Mesendoderm (in vitro differentiated cells): ENCODE measurements at regions not wholly inside any gene's neighbourhood (a gene's known extent, or its start where the extent isn't known, plus 50 kb on each side); places are given as distances from the start of the nearest gene placed in this dataset.

ENCODE experiments used
- DNase-seq: peaks from one replicate; pipeline ENCODE4 v3.0.0; 2013
- H2AK5ac ChIP-seq: 2 replicates; pipeline ENCODE4 v1.6.1; 2013; ENCODE audit warnings: low read length, inconsistent platforms
- H2BK120ac ChIP-seq: 2 replicates; pipeline ENCODE4 v1.6.1; 2013; ENCODE audit warnings: low read depth, mild to moderate bottlenecking, low read length, moderate library complexity, mixed read lengths
- H2BK15ac ChIP-seq: replicated peaks from 2 replicates; pipeline ENCODE4 v1.6.1; 2013; ENCODE audit warnings: low read depth, mild to moderate bottlenecking, moderate library complexity
- H2BK5ac ChIP-seq: 2 replicates; pipeline ENCODE4 v1.6.1; 2013; ENCODE audit warnings: low read length, inconsistent platforms
- H3K18ac ChIP-seq: 2 replicates; pipeline ENCODE4 v1.6.1; 2013; ENCODE audit warnings: mild to moderate bottlenecking, low read length, mixed read lengths
- H3K23ac ChIP-seq: one replicate; pipeline ENCODE4 v1.6.1; 2013; ENCODE audit warnings: low read length
- H3K27ac ChIP-seq: 2 replicates; pipeline ENCODE4 v1.5.1; 2013; ENCODE audit warnings: low read depth, mild to moderate bottlenecking, inconsistent platforms, low read length, moderate library complexity
- H3K27me3 ChIP-seq: 2 replicates; pipeline ENCODE4 v1.6.1; 2013; ENCODE audit warnings: low read length, control low read depth, mild to moderate bottlenecking, inconsistent platforms; ENCODE audit not compliant: insufficient read depth, poor library complexity
- H3K36me3 ChIP-seq: 2 replicates; pipeline ENCODE4 v1.6.1; 2013; ENCODE audit warnings: low read length, inconsistent platforms; ENCODE audit not compliant: control insufficient read depth, insufficient read depth
- H3K4ac ChIP-seq: one replicate; pipeline ENCODE4 v1.6.1; 2013; ENCODE audit warnings: low read depth, mild to moderate bottlenecking, low read length, moderate library complexity
- H3K4me1 ChIP-seq: 2 replicates; pipeline ENCODE4 v1.6.1; 2013; ENCODE audit warnings: low read depth, low read length, inconsistent platforms; ENCODE audit not compliant: control insufficient read depth
- H3K4me2 ChIP-seq: 2 replicates; pipeline ENCODE4 v1.6.1; 2013; ENCODE audit warnings: low read length
- H3K4me3 ChIP-seq: 2 replicates; pipeline ENCODE4 v1.5.1; 2013; ENCODE audit warnings: mild to moderate bottlenecking, low read length
- H3K56ac ChIP-seq: one replicate; pipeline ENCODE4 v1.6.1; 2013; ENCODE audit warnings: low read length
- H3K79me1 ChIP-seq: 2 replicates; pipeline ENCODE4 v1.6.1; 2013; ENCODE audit warnings: low read length, inconsistent platforms
- H3K79me2 ChIP-seq: 2 replicates; pipeline ENCODE4 v1.6.1; 2013; ENCODE audit warnings: mild to moderate bottlenecking, low read length; ENCODE audit not compliant: control insufficient read depth, insufficient read depth
- H3K9ac ChIP-seq: 2 replicates; pipeline ENCODE4 v1.6.1; 2013; ENCODE audit warnings: low read length, inconsistent platforms
- H4K5ac ChIP-seq: one replicate; pipeline ENCODE4 v1.6.1; 2013; ENCODE audit warnings: low read length
- H4K8ac ChIP-seq: one replicate; pipeline ENCODE4 v1.6.1; 2013; ENCODE audit warnings: low read depth, mild to moderate bottlenecking, control low read depth, low read length, moderate library complexity
- WGBS: extraction: QIAGEN DNeasy Blood & Tissue Kit; methylation state at CpG from one replicate; pipeline ENCODE4 v1.1.7; 2013; ENCODE audit warnings: low lambda C conversion rate, missing lambda C conversion rate; ENCODE audit not compliant: insufficient coverage; ENCODE audit errors: extremely low coverage; 5-methylcytosine and 5-hydroxymethylcytosine counted together

- no peak overlapping the region for H3K18ac ChIP-seq
- H3K9ac ChIP-seq = no peak overlapping the region
- no peak overlapping the region for H3K4me2 ChIP-seq
- no peaks in the 10 kb centered on the region for H3K79me1 ChIP-seq
- no peak overlapping the region for H2AK5ac ChIP-seq
- no peak overlapping the region for H4K8ac ChIP-seq
- H2BK15ac ChIP-seq = no peak overlapping the region
- no peak overlapping the region for H3K4me3 ChIP-seq
- H2BK120ac ChIP-seq = no peak overlapping the region
- H3K23ac ChIP-seq = no peak overlapping the region
- no peaks in the 10 kb centered on the region for H3K79me2 ChIP-seq
- H3K4ac ChIP-seq = no peak overlapping the region
- H3K56ac ChIP-seq = no peak overlapping the region
- no peaks in the 10 kb centered on the region for H3K4me1 ChIP-seq
- H4K5ac ChIP-seq = no peak overlapping the region
- WGBS = no CpG with 5 or more reads among the region's 6 CpGs
- no peaks in the 10 kb centered on the region for H3K36me3 ChIP-seq
- no peaks in the 10 kb centered on the region for H3K27me3 ChIP-seq
- H2BK5ac ChIP-seq = no peak overlapping the region
- DNase-seq = no peak
- H3K27ac ChIP-seq = no peak overlapping the region
These were observed 96.5 kb upstream of the DNAJC19 start for GRCh38 chr3:181086011-181086410.

- Histone ChIP-seq H3K56ac (no peak overlapping the region), H4K5ac (no peak overlapping the region), H2BK15ac (no peak overlapping the region), H2BK120ac (no peak overlapping the region), H3K23ac (no peak overlapping the region), H3K4me2 (no peak overlapping the region), H3K4me3 (no peak overlapping the region), H3K27me3 (no peaks in the 10 kb centered on the region), H2BK5ac (no peak overlapping the region), H4K8ac (no peak overlapping the region), H3K18ac (no peak overlapping the region), H3K36me3 (no peaks in the 10 kb centered on the region), H3K9ac (no peak overlapping the region), H3K4me1 (no peaks in the 10 kb centered on the region), H3K4ac (no peak overlapping the region), H3K27ac (no peak overlapping the region), H2AK5ac (no peak overlapping the region), H3K79me2 (no peaks in the 10 kb centered on the region), H3K79me1 (no peaks in the 10 kb centered on the region)
- no CpG with 5 or more reads among the region's 3 CpGs for WGBS
- DNase-seq = no peak
These were observed 92.4 kb upstream of the DNAJC19 start for GRCh38 chr3:181081930-181082329.

GRCh38 chr3:181076558-181076957 is 87.0 kb upstream of the DNAJC19 start:
- no peak overlapping the region for H3K4me3 ChIP-seq
- H3K18ac ChIP-seq = no peak overlapping the region

DNA sequence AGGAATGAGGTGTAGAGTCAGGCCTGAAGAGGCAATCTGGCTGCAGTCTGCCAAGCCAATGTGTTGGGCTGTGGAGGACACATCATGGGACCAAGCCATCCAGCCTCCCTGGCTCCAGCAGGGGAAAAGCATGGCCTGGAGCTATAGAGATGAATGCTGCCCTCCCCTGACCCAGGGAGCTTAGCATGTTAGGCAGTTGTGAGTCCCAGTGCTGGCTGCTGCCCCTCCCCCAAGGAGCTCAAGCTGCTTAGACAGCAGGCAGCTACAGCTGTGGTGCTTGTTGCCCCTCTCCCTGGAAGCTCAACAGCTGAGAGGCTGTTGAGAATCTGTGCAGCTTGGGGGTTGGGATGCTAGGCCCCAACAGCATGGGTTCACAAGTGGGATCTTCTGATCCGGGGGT is 85.6 kb upstream of the DNAJC19 start:
- Histone ChIP-seq H3K4ac (no peak overlapping the region), H2BK15ac (no peak overlapping the region), H4K5ac (no peak overlapping the region), H2AK5ac (no peak overlapping the region), H3K79me2 (no peaks in the 10 kb centered on the region), H3K27ac (no peak overlapping the region), H3K36me3 (no peaks in the 10 kb centered on the region), H3K4me3 (no peak overlapping the region), H3K9ac (no peak overlapping the region), H2BK5ac (no peak overlapping the region), H4K8ac (no peak overlapping the region), H3K79me1 (no peaks in the 10 kb centered on the region), H2BK120ac (no peak overlapping the region), H3K18ac (no peak overlapping the region), H3K4me2 (no peak overlapping the region), H3K4me1 (no peaks in the 10 kb centered on the region), H3K23ac (no peak overlapping the region), H3K27me3 (no peaks in the 10 kb centered on the region), H3K56ac (no peak overlapping the region)
- WGBS = no CpG with 5 or more reads among the region's 1 CpG
- DNase-seq = peak; percentile 75

More at GRCh38 chr3:181076558-181076957, 87.0 kb upstream of the DNAJC19 start:
- H3K4me1 ChIP-seq = no peaks in the 10 kb centered on the region
- H2BK15ac ChIP-seq = no peak overlapping the region
- H3K9ac ChIP-seq = no peak overlapping the region
- no peaks in the 10 kb centered on the region for H3K79me2 ChIP-seq
- H2AK5ac ChIP-seq = no peak overlapping the region
- H4K8ac ChIP-seq = no peak overlapping the region
- no peak for DNase-seq
- H3K27me3 ChIP-seq = no peaks in the 10 kb centered on the region
- no peak overlapping the region for H2BK5ac ChIP-seq
- no peak overlapping the region for H3K4me2 ChIP-seq
- no peak overlapping the region for H3K27ac ChIP-seq
- H3K36me3 ChIP-seq = no peaks in the 10 kb centered on the region
- H2BK120ac ChIP-seq = no peak overlapping the region
- no peak overlapping the region for H3K23ac ChIP-seq
- no peak overlapping the region for H4K5ac ChIP-seq
- H3K56ac ChIP-seq = no peak overlapping the region
- no peaks in the 10 kb centered on the region for H3K79me1 ChIP-seq
- H3K4ac ChIP-seq = no peak overlapping the region

GRCh38 chr3:181066143-181067087 is 76.9 kb upstream of the DNAJC19 start:
- Histone ChIP-seq H3K9ac (no peak overlapping the region), H3K79me1 (no peaks in the 10 kb centered on the region), H2BK5ac (no peak overlapping the region), H3K4me3 (no peak overlapping the region), H4K8ac (no peak overlapping the region), H3K27me3 (no peaks in the 10 kb centered on the region), H4K5ac (no peak overlapping the region), H3K18ac (no peak overlapping the region), H3K4me2 (no peak overlapping the region), H2AK5ac (no peak overlapping the region), H3K56ac (no peak overlapping the region), H3K79me2 (no peaks in the 10 kb centered on the region), H3K36me3 (no peaks in the 10 kb centered on the region), H3K23ac (no peak overlapping the region), H3K4me1 (no peaks in the 10 kb centered on the region), H3K27ac (no peak overlapping the region), H2BK15ac (no peak overlapping the region), H2BK120ac (no peak overlapping the region), H3K4ac (no peak overlapping the region)
- DNase-seq = no peak
- no CpG with 5 or more reads among the region's 4 CpGs for WGBS
